HepG2 (cell line): ENCODE measurements at regions not wholly inside any gene's neighbourhood (a gene's known extent, or its start where the extent isn't known, plus 50 kb on each side); places are given as distances from the start of the nearest gene placed in this dataset.

Experiments used
- EP300 ChIP-seq, 3 experiments: sonication (generic) in 1 of 3; formaldehyde crosslinking in 1 of 3; IDR thresholded peaks; 2 replicates each; pipeline versions ENCODE4 v1.5.1 to v1.6.1; 2011 to 2020; ENCODE audit warnings: low read depth in 2 of 3, low read length in 2 of 3, borderline replicate concordance in 1 of 3, improper control_type of control experiment in 1 of 3, mild to moderate bottlenecking in 1 of 3, missing genetic modification reagents in 1 of 3, moderate library complexity in 1 of 3
- ERF ChIP-seq: IDR thresholded peaks from 2 replicates; pipeline ENCODE4 v1.6.1; 2018; ENCODE audit warnings: missing biosample characterization, missing genetic modification reagents
- FOXA1 ChIP-seq, 2 experiments: fragments of 450-650 bp in 1 of 2; sonication (generic) in 1 of 2; formaldehyde crosslinking in 1 of 2; IDR thresholded peaks; 2 replicates each; pipeline versions ENCODE4 v1.4.0 to v1.6.1; 2016 to 2020; ENCODE audit warnings: missing genetic modification reagents in 1 of 2
- KAT8 ChIP-seq: IDR thresholded peaks from 2 replicates; pipeline ENCODE4 v1.6.1; 2016; ENCODE audit warnings: missing genetic modification reagents, missing compliant biosample characterization
- NONO ChIP-seq, 2 experiments: fragments of 450-650 bp in 1 of 2; sonication (generic) in 1 of 2; formaldehyde crosslinking in 1 of 2; IDR thresholded peaks in 1 of 2; conservative IDR thresholded peaks in 1 of 2; 2 replicates each; pipeline versions ENCODE4 v1.6.1 to v1.8.0; 2017 to 2022; ENCODE audit warnings: mild to moderate bottlenecking in 1 of 2, missing genetic modification reagents in 1 of 2, moderate library complexity in 1 of 2
- SALL1 ChIP-seq: sonication (generic); formaldehyde crosslinking; IDR thresholded peaks from 2 replicates; pipeline ENCODE4 v1.8.0; 2022; ENCODE audit warnings: mild to moderate bottlenecking, missing genetic modification reagents
- ZNF143 ChIP-seq: sonication (generic); formaldehyde crosslinking; IDR thresholded peaks from 2 replicates; pipeline ENCODE4 v1.4.0; 2020; ENCODE audit warnings: missing genetic modification reagents
- ZNF263 ChIP-seq: sonication (generic); formaldehyde crosslinking; IDR thresholded peaks from 2 replicates; pipeline ENCODE4 v1.4.0; 2020; ENCODE audit warnings: missing genetic modification reagents
- ZNF430 ChIP-seq: sonication (generic); formaldehyde crosslinking; IDR thresholded peaks from 2 replicates; pipeline ENCODE4 v1.9.0; 2021; ENCODE audit warnings: mild to moderate bottlenecking, missing genetic modification reagents
- ZNF550 ChIP-seq: sonication (generic); formaldehyde crosslinking; IDR thresholded peaks from 2 replicates; pipeline ENCODE4 v1.4.0; 2020; ENCODE audit warnings: mild to moderate bottlenecking, missing genetic modification reagents, borderline replicate concordance
- ZNF724P ChIP-seq: sonication (generic); formaldehyde crosslinking; IDR thresholded peaks from 2 replicates; pipeline ENCODE4 v1.8.0; 2022; ENCODE audit warnings: missing genetic modification reagents, borderline replicate concordance
- ZNF772 ChIP-seq: sonication (generic); formaldehyde crosslinking; IDR thresholded peaks from 2 replicates; pipeline ENCODE4 v1.5.0; 2020; ENCODE audit warnings: mild to moderate bottlenecking, missing genetic modification reagents
- ZNF879 ChIP-seq: sonication (generic); formaldehyde crosslinking; IDR thresholded peaks from 2 replicates; pipeline ENCODE4 v1.8.1; 2023; ENCODE audit warnings: missing genetic modification reagents
- TF ChIP-seq, protein P1 (sequence below): sonication (generic); formaldehyde crosslinking; IDR thresholded peaks from 2 replicates; pipeline ENCODE4 v1.4.0; 2020; ENCODE audit warnings: missing genetic modification reagents
- TF ChIP-seq, protein P2 (sequence below): IDR thresholded peaks from 2 replicates; pipeline ENCODE4 v1.6.1; 2016; ENCODE audit warnings: missing biosample characterization, missing genetic modification reagents, low read depth
- TF ChIP-seq, protein P3 (sequence below): sonication (generic); formaldehyde crosslinking; IDR thresholded peaks from 2 replicates; pipeline ENCODE4 v1.8.0; 2022; ENCODE audit warnings: missing genetic modification reagents, mild to moderate bottlenecking, moderate library complexity, borderline replicate concordance
- TF ChIP-seq, protein P4 (sequence below): IDR thresholded peaks from 2 replicates; pipeline ENCODE4 v1.6.1; 2012; ENCODE audit warnings: low read depth, low read length, improper control_type of control experiment
- TF ChIP-seq, protein P5 (sequence below): IDR thresholded peaks from 2 replicates; pipeline ENCODE4 v1.6.1; 2016; ENCODE audit warnings: control low read depth
- TF ChIP-seq, protein P6 (sequence below): IDR thresholded peaks from 2 replicates; pipeline ENCODE4 v1.6.1; 2016; ENCODE audit warnings: mild to moderate bottlenecking

DNA sequence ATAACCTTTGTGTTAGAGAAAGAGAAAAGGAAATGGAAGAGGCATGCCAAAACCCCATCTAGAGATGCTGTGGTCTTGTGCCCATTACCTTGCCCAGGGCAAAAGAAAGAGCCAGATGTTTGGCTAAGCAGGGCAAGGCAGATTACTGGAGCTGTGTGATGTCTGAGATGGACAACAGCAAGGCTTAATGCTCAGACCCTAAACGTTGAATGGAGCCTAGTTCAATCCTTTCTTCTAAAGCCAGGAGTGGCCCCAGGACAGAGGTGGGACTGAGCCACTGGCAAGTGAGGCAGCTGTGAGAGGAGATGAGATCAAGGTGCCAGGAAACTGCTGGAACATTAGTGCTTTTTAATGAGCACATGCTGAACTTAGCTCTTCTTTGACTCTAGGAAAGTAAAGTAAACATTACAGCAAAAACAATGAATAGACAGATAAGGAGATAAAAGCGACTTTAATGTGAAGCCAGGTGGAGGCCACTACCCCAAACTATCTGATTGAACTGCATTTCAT is 143.0 kb upstream of the EGFLAM start (continued):
- TF ChIP-seq, protein P1, sequence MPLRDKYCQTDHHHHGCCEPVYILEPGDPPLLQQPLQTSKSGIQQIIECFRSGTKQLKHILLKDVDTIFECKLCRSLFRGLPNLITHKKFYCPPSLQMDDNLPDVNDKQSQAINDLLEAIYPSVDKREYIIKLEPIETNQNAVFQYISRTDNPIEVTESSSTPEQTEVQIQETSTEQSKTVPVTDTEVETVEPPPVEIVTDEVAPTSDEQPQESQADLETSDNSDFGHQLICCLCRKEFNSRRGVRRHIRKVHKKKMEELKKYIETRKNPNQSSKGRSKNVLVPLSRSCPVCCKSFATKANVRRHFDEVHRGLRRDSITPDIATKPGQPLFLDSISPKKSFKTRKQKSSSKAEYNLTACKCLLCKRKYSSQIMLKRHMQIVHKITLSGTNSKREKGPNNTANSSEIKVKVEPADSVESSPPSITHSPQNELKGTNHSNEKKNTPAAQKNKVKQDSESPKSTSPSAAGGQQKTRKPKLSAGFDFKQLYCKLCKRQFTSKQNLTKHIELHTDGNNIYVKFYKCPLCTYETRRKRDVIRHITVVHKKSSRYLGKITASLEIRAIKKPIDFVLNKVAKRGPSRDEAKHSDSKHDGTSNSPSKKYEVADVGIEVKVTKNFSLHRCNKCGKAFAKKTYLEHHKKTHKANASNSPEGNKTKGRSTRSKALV (CRISPR knock-in tag) = no peak
- TF ChIP-seq, protein P2, sequence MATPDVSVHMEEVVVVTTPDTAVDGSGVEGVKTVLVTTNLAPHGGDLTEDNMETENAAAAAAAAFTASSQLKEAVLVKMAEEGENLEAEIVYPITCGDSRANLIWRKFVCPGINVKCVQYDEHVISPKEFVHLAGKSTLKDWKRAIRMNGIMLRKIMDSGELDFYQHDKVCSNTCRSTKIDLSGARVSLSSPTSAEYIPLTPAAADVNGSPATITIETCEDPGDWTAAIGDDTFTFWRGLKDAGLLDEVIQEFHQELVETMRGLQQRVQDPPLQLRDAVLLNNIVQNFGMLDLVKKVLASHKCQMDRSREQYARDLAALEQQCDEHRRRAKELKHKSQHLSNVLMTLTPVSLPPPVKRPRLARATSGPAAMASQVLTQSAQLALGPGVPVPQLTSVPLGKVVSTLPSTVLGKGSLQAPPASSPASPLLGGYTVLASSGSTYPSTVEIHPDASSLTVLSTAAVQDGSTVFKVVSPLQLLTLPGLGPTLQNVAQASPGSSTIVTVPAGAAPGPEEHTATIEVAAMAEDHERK = no peak
- no peak for TF ChIP-seq ZNF879
- no peak for TF ChIP-seq ZNF143
- TF ChIP-seq ERF (CRISPR knock-in tag) = peak; percentile 80; the same call in 1 of the 2 replicates
- TF ChIP-seq ZNF724P (CRISPR knock-in tag) = no peak
- TF ChIP-seq, protein P3, sequence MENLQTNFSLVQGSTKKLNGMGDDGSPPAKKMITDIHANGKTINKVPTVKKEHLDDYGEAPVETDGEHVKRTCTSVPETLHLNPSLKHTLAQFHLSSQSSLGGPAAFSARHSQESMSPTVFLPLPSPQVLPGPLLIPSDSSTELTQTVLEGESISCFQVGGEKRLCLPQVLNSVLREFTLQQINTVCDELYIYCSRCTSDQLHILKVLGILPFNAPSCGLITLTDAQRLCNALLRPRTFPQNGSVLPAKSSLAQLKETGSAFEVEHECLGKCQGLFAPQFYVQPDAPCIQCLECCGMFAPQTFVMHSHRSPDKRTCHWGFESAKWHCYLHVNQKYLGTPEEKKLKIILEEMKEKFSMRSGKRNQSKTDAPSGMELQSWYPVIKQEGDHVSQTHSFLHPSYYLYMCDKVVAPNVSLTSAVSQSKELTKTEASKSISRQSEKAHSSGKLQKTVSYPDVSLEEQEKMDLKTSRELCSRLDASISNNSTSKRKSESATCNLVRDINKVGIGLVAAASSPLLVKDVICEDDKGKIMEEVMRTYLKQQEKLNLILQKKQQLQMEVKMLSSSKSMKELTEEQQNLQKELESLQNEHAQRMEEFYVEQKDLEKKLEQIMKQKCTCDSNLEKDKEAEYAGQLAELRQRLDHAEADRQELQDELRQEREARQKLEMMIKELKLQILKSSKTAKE (CRISPR knock-in tag) = no peak
- TF ChIP-seq SALL1 (CRISPR knock-in tag) = peak; percentile 81
- TF ChIP-seq FOXA1 (IDR thresholded peaks at IDR 0.05) = no peak
- TF ChIP-seq FOXA1 (CRISPR knock-in tag; IDR thresholded peaks at IDR 0.05) = peak; percentile 55; the same call in 1 of the 2 replicates
- peak in 1 of 2 experiments; percentile 83; a peak in 2 of 4 replicates for TF ChIP-seq EP300 (IDR thresholded peaks at IDR 0.05; ENCODE audit: low read depth in 2 of 2, low read length in 2 of 2)
- peak; percentile 72 for TF ChIP-seq EP300 (CRISPR knock-in tag; IDR thresholded peaks at IDR 0.05; ENCODE audit: borderline replicate concordance)
- peak; percentile 66; the same call in 1 of the 2 replicates for TF ChIP-seq ZNF772 (CRISPR knock-in tag)
- TF ChIP-seq ZNF430 (CRISPR knock-in tag) = peak; percentile 25; the same call in 1 of the 2 replicates
- TF ChIP-seq, protein P4, sequence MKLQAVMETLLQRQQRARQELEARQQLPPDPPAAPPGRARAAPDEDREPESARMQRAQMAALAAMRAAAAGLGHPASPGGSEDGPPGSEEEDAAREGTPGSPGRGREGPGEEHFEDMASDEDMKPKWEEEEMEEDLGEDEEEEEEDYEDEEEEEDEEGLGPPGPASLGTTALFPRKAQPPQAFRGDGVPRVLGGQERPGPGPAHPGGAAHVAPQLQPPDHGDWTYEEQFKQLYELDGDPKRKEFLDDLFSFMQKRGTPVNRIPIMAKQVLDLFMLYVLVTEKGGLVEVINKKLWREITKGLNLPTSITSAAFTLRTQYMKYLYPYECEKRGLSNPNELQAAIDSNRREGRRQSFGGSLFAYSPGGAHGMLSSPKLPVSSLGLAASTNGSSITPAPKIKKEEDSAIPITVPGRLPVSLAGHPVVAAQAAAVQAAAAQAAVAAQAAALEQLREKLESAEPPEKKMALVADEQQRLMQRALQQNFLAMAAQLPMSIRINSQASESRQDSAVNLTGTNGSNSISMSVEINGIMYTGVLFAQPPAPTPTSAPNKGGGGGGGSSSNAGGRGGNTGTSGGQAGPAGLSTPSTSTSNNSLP = no peak
- TF ChIP-seq ZNF263 (CRISPR knock-in tag) = no peak
- TF ChIP-seq, protein P5, sequence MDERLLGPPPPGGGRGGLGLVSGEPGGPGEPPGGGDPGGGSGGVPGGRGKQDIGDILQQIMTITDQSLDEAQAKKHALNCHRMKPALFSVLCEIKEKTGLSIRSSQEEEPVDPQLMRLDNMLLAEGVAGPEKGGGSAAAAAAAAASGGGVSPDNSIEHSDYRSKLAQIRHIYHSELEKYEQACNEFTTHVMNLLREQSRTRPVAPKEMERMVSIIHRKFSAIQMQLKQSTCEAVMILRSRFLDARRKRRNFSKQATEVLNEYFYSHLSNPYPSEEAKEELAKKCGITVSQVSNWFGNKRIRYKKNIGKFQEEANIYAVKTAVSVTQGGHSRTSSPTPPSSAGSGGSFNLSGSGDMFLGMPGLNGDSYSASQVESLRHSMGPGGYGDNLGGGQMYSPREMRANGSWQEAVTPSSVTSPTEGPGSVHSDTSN = no peak
- TF ChIP-seq KAT8 (CRISPR knock-in tag) = peak; percentile 76
- no peak for TF ChIP-seq ZNF550 (CRISPR knock-in tag)
- TF ChIP-seq, protein P6, sequence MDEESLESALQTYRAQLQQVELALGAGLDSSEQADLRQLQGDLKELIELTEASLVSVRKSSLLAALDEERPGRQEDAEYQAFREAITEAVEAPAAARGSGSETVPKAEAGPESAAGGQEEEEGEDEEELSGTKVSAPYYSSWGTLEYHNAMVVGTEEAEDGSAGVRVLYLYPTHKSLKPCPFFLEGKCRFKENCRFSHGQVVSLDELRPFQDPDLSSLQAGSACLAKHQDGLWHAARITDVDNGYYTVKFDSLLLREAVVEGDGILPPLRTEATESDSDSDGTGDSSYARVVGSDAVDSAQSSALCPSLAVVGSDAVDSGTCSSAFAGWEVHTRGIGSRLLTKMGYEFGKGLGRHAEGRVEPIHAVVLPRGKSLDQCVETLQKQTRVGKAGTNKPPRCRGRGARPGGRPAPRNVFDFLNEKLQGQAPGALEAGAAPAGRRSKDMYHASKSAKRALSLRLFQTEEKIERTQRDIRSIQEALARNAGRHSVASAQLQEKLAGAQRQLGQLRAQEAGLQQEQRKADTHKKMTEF = peak; percentile 85
- TF ChIP-seq NONO (IDR thresholded peaks at IDR 0.05) = no peak
- TF ChIP-seq NONO (CRISPR knock-in tag; conservative IDR thresholded peaks at IDR 0.05) = no peak
